ENCODE measurements at regions not wholly inside any gene's neighbourhood (a gene's known extent, or its start where the extent isn't known, plus 50 kb on each side); places are given as distances from the start of the nearest gene placed in this dataset.

GRCh38 chr18:76544511-76545345 lies 49.7 kb upstream of the ZNF516 start:
- no peak for DNase-seq (ENCODE audit: low read depth)

All from CMK (cell line).